GM12892 (cell line): ENCODE measurements at regions not wholly inside any gene's neighbourhood (a gene's known extent, or its start where the extent isn't known, plus 50 kb on each side); places are given as distances from the start of the nearest gene placed in this dataset.

ENCODE experiments used
- POLR2A ChIP-seq: IDR thresholded peaks from 2 replicates; pipeline ENCODE4 v1.6.1; 2011; ENCODE audit warnings: low read depth, low read length, control low read depth
- POLR2AphosphoS5 ChIP-seq: IDR thresholded peaks from 2 replicates; pipeline ENCODE4 v1.6.1; 2011; ENCODE audit warnings: low read depth, low read length, control low read depth
- TAF1 ChIP-seq: IDR thresholded peaks from 2 replicates; pipeline ENCODE4 v1.6.1; 2011; ENCODE audit warnings: low read depth, mild to moderate bottlenecking, control low read depth, low read length, borderline replicate concordance

DNA sequence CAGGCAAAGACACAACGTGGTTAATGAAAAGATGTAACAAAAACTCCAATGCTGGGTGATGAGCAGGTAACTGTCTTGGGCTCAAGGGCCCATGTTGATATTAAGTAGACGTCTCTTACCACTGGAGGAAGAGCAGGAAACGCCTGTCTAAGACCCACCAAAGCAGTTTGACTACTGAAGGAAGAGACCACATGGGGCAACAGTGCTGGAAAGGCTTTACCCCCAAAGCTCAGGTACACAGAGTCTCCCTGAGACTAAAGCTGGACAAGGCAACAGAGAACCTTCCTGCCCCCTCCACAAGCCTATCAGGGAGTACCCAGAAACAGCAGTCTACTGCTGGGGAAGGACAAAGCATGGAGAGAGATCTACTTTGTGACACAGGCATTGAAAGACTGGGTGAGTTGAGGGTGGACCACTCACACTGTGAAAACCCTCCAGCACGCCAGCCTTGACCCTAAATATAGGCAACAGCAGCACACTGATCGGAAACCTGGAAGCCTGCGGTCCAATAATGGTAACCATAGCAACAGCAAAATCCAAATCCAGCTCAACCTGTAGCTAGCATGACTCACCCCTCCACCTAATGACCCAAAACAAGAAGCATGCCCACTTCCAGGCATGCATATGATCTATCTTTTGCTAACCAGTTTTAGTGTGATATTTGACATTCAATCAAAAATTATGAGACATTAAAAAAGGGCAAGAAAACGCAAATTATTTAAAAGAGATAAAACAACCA lies 270.5 kb upstream of the SDK2 start:
- TF ChIP-seq TAF1 = no peak
- no peak for TF ChIP-seq POLR2AphosphoS5
- TF ChIP-seq POLR2A = no peak
